Transverse colon (tissue), 4 donors: ENCODE measurements at regions not wholly inside any gene's neighbourhood (a gene's known extent, or its start where the extent isn't known, plus 50 kb on each side); places are given as distances from the start of the nearest gene placed in this dataset.

Source experiments
- CTCF ChIP-seq, 5 experiments: fragments of 200-600 bp in 3 of 5; fragments of 450-650 bp in 2 of 5; sonication (generic) in 3 of 5; IDR thresholded peaks; 1 replicate in 2 of 5; 2 replicates in 3 of 5; pipeline ENCODE4 v1.5.1; 2016 to 2017; ENCODE audit warnings: antibody characterized with exemption in 5 of 5, inconsistent platforms in 3 of 5, mild to moderate bottlenecking in 2 of 5, moderate library complexity in 1 of 5
- EP300 ChIP-seq: sonication (generic); formaldehyde crosslinking; IDR thresholded peaks from one replicate; pipeline ENCODE4 v1.6.1; 2017; ENCODE audit warnings: antibody characterized with exemption, low read depth
- POLR2A ChIP-seq: fragments of 450-650 bp; IDR thresholded peaks from one replicate; pipeline ENCODE4 v1.6.1; 2016; ENCODE audit warnings: antibody characterized with exemption, mild to moderate bottlenecking, moderate library complexity
- POLR2AphosphoS5 ChIP-seq, 3 donors: sonication (generic); formaldehyde crosslinking; IDR thresholded peaks; one replicate each; pipeline ENCODE4 v1.6.1; 2016; ENCODE audit warnings: antibody characterized with exemption in 3 of 3

DNA sequence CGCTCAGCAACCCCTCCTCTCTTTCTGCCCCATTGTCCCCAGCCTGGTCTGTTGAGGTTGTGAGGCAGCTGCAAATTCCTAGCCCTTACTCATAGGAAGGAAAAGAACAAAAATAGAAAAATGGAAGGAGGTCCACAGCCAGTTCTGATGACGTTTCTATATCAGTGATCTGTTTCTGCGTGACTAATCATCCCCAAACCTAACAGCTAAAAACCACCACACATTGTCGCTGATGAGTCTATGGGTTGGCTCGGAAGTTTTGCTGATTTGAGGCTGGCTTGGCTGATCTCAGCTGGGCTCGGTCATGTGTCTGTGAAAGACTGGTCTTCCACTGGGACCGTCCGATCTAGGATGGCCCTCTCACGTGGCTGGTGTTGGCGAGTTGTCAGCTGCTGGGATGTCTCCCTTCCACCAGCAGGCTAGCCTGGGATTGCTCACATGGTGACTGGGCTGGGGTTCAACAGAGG, 200.6 kb upstream of the ZNF618 start:
- no peak for TF ChIP-seq CTCF (IDR thresholded peaks at IDR 0.05)
- no peak for TF ChIP-seq POLR2AphosphoS5 (IDR thresholded peaks at IDR 0.05)
- no peak for TF ChIP-seq POLR2A
- no peak for TF ChIP-seq EP300
